VCaP (cell line): ENCODE measurements at regions not wholly inside any gene's neighbourhood (a gene's known extent, or its start where the extent isn't known, plus 50 kb on each side); places are given as distances from the start of the nearest gene placed in this dataset.
"Not testable (repeated sequence)": the region's sequence is repeated elsewhere in the genome, so short reads cannot be mapped to it uniquely, and the experiment has no call there.

ENCODE experiments used
- H3K27ac ChIP-seq: fragments of 450-650 bp; 2 replicates; pipeline ENCODE4 v1.5.1; 2017
- TF ChIP-seq, protein P1 (sequence below): fragments of 450-650 bp; conservative IDR thresholded peaks from 2 replicates; pipeline ENCODE4 v1.5.1; 2017; ENCODE audit warnings: mild to moderate bottlenecking, moderate library complexity

- no peak overlapping the region for H3K27ac ChIP-seq
- TF ChIP-seq, protein P1, sequence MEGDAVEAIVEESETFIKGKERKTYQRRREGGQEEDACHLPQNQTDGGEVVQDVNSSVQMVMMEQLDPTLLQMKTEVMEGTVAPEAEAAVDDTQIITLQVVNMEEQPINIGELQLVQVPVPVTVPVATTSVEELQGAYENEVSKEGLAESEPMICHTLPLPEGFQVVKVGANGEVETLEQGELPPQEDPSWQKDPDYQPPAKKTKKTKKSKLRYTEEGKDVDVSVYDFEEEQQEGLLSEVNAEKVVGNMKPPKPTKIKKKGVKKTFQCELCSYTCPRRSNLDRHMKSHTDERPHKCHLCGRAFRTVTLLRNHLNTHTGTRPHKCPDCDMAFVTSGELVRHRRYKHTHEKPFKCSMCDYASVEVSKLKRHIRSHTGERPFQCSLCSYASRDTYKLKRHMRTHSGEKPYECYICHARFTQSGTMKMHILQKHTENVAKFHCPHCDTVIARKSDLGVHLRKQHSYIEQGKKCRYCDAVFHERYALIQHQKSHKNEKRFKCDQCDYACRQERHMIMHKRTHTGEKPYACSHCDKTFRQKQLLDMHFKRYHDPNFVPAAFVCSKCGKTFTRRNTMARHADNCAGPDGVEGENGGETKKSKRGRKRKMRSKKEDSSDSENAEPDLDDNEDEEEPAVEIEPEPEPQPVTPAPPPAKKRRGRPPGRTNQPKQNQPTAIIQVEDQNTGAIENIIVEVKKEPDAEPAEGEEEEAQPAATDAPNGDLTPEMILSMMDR, result no peak
Measured at GRCh38 chr13:90270226-90270625, 1077.3 kb upstream of the MIR17HG start.

- TF ChIP-seq, protein P1, result no peak
- no peak overlapping the region for H3K27ac ChIP-seq
Measured at GRCh38 chr13:90272356-90272755, 1075.1 kb upstream of the MIR17HG start.

DNA sequence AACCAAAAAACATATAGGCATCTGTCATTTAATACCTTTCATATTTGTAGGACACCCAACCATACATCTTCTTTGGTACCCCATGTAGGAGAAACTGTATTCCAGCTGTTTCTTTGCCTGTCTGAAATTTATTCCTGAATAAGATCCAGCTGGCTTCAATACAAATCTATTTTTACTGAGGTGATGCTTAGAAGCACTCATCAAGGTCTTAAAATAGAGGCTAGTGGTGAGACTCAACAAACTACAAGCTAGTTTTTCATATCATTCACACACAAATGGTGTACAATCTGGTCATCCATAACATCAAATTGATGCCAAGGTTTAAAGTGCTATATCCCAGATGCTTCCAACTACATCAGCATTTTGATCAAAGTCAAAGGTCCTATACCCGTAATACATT lies 1071.3 kb upstream of the MIR17HG start:
- H3K27ac ChIP-seq, result no peak overlapping the region
- TF ChIP-seq, protein P1, result no peak

- H3K27ac ChIP-seq, result not testable (repeated sequence)
Measured at GRCh38 chr13:90278231-90278630, 1069.3 kb upstream of the MIR17HG start.

GRCh38 chr13:90281709-90282108 lies 1065.8 kb upstream of the MIR17HG start:
- TF ChIP-seq, protein P1, result no peak
- no peak overlapping the region for H3K27ac ChIP-seq

DNA sequence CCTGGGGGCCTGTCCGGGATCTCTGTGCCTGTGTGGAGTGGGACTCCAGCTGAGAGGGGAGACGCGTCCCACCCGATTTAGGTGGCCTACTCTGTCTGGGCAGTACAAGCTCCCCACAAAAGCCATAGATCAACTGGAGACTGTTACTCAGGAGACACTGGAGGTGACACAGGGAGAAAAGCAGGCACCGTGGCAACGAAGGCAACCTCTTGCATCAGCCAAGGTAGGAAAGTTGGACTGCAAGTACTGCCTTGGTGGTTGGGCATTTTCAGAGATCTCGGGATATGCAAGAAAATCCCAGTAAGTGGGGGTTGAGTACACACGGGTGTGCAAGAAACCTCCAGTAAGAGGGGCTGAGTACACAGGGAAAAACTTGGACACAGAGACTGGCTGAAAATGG lies 1060.0 kb upstream of the MIR17HG start:
- no peak overlapping the region for H3K27ac ChIP-seq

GRCh38 chr13:90293793-90294361 lies 1053.6 kb upstream of the MIR17HG start:
- no peak overlapping the region for H3K27ac ChIP-seq
- TF ChIP-seq, protein P1, result no peak

More for the DNA sequence above, 1060.0 kb upstream of the MIR17HG start:
- TF ChIP-seq, protein P1, result no peak

DNA sequence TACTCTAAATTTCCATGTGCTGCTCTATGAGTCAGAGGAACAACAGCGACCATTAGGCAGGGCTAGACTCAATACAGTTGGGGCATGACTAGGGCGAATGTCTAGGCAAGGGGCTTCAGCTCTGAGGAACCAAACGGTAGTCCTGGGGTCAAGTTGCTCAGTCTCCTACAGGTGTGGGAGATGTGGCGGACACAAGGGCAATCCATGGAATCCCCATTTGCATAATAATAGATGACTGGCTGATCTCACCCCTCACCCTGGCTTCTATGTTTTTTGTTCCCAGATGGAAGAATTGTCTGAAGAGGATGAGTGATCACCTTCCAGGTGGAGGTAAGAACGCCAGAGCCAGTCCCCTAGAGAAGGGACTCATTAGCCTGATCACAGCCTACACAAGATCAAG lies 1048.2 kb upstream of the MIR17HG start:
- TF ChIP-seq, protein P1, result no peak
- no peak overlapping the region for H3K27ac ChIP-seq
